HEK293T (cell line): ENCODE measurements at regions not wholly inside any gene's neighbourhood (a gene's known extent, or its start where the extent isn't known, plus 50 kb on each side); places are given as distances from the start of the nearest gene placed in this dataset.

Experiments
- CTCF ChIA-PET: fragments of 350-600 bp; formaldehyde crosslinking; extraction: SDS; loops from one replicate; lab custom pipeline; 2021; ENCODE audit warnings: antibody characterized with exemption, inconsistent platforms; lab: Yijun Ruan, JAX
- POLR2A ChIA-PET: fragments of 350-600 bp; formaldehyde crosslinking; extraction: SDS; loops from one replicate; lab custom pipeline; 2020; ENCODE audit warnings: antibody characterized with exemption, inconsistent platforms; lab: Yijun Ruan, JAX
- DNase-seq: peaks from one replicate; pipeline ENCODE4 v3.0.0; 2012; ENCODE audit warnings: mixed read lengths; ENCODE audit errors: extremely low spot score
- ARNT ChIP-seq: fragments of 450-650 bp; IDR thresholded peaks from 2 replicates; pipeline ENCODE4 v1.6.1; 2017; ENCODE audit warnings: mild to moderate bottlenecking
- BHLHE40 ChIP-seq: fragments of 450-650 bp; IDR thresholded peaks from 2 replicates; pipeline ENCODE4 v1.6.1; 2016; ENCODE audit warnings: mild to moderate bottlenecking, moderate library complexity, borderline replicate concordance
- CTBP1 ChIP-seq: fragments of 450-650 bp; IDR thresholded peaks from 2 replicates; pipeline ENCODE4 v1.6.1; 2016; ENCODE audit warnings: borderline replicate concordance
- ELF4 ChIP-seq: fragments of 450-650 bp; IDR thresholded peaks from 2 replicates; pipeline ENCODE4 v1.6.1; 2017; ENCODE audit warnings: antibody characterized with exemption
- FOXA1 ChIP-seq: fragments of 450-650 bp; IDR thresholded peaks from 2 replicates; pipeline ENCODE4 v1.6.1; 2016; ENCODE audit warnings: mild to moderate bottlenecking
- FOXK2 ChIP-seq: fragments of 450-650 bp; IDR thresholded peaks from 2 replicates; pipeline ENCODE4 v1.6.1; 2016; ENCODE audit warnings: mild to moderate bottlenecking
- FOXM1 ChIP-seq: fragments of 450-650 bp; IDR thresholded peaks from 2 replicates; pipeline ENCODE4 v1.6.1; 2017; ENCODE audit warnings: mild to moderate bottlenecking, borderline replicate concordance
- HDGF ChIP-seq: fragments of 450-650 bp; IDR thresholded peaks from 2 replicates; pipeline ENCODE4 v1.6.1; 2017; ENCODE audit warnings: antibody characterized with exemption, borderline replicate concordance
- L3MBTL2 ChIP-seq: fragments of 450-650 bp; conservative IDR thresholded peaks from 2 replicates; pipeline ENCODE4 v1.6.1; 2016; ENCODE audit warnings: mild to moderate bottlenecking
- LEF1 ChIP-seq: fragments of 450-650 bp; IDR thresholded peaks from 2 replicates; pipeline ENCODE4 v1.6.1; 2017; ENCODE audit warnings: mild to moderate bottlenecking, borderline replicate concordance
- NFRKB ChIP-seq: fragments of 450-650 bp; IDR thresholded peaks from 2 replicates; pipeline ENCODE4 v1.6.1; 2016; ENCODE audit warnings: mild to moderate bottlenecking, moderate library complexity
- SP1 ChIP-seq: fragments of 450-650 bp; IDR thresholded peaks from 2 replicates; pipeline ENCODE4 v1.6.1; 2017
- SUZ12 ChIP-seq: fragments of 450-650 bp; IDR thresholded peaks from 2 replicates; pipeline ENCODE4 v1.6.1; 2016; ENCODE audit warnings: mild to moderate bottlenecking
- TARDBP ChIP-seq: fragments of 450-650 bp; IDR thresholded peaks from 2 replicates; pipeline ENCODE4 v1.6.1; 2016
- ZNF384 ChIP-seq: fragments of 450-650 bp; IDR thresholded peaks from 2 replicates; pipeline ENCODE4 v1.6.1; 2016
- TF ChIP-seq, protein P1 (sequence below): fragments of 450-650 bp; IDR thresholded peaks from 2 replicates; pipeline ENCODE4 v1.6.1; 2016

DNA sequence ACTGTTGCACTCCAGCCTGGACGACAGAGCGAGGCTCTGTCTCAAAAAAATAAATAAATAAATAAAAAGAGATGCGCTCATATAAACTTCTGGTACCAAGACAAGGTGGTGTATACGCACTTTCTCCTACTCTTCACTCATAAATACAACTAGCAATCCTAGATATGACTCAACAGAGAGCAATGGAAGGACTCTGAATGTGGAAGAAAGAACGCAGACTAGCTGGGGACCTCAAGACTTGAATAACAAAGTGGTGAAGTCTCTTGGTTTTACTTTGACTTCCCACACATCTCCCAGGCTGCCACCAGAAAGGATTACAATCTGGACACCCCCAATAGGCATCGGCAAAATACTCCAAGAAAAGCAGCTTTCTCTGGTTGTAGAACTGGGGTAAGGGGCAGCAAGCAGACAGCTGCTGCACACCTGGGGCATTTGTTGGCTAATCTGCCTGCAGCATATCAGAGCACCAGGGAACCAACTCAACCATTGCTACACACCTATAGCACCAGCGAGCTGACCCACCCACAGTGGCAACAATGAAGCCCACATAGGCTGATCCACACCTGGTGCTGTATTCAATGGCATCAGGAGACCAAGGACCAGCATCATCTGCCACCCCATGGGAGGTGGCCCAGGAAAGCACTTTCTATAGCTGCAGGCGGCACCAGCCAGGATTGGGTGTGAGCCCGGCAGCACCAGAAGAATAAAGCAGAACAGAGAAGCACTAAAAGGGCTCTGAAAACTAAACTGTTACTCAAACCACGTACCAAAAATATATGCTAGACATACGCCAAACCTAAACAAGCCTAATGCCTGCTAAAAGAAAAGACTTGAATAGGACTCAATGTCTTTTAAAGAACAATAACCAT, 1231.7 kb upstream of the TMEM132C start:
- ChIA-PET POLR2A (no interaction called here), CTCF (no interaction called here)
- no peak for TF ChIP-seq HDGF
- TF ChIP-seq L3MBTL2 = no peak
- no peak for TF ChIP-seq ELF4
- no peak for TF ChIP-seq FOXA1
- no peak for TF ChIP-seq BHLHE40
- no peak for TF ChIP-seq FOXK2
- TF ChIP-seq ARNT = no peak
- no peak for TF ChIP-seq SUZ12
- no peak for TF ChIP-seq ZNF384
- TF ChIP-seq TARDBP = no peak
- TF ChIP-seq FOXM1 = no peak
- no peak for TF ChIP-seq NFRKB
- no peak for TF ChIP-seq CTBP1
- TF ChIP-seq, protein P1, sequence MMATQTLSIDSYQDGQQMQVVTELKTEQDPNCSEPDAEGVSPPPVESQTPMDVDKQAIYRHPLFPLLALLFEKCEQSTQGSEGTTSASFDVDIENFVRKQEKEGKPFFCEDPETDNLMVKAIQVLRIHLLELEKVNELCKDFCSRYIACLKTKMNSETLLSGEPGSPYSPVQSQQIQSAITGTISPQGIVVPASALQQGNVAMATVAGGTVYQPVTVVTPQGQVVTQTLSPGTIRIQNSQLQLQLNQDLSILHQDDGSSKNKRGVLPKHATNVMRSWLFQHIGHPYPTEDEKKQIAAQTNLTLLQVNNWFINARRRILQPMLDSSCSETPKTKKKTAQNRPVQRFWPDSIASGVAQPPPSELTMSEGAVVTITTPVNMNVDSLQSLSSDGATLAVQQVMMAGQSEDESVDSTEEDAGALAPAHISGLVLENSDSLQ = no peak
- TF ChIP-seq SP1 = no peak
- TF ChIP-seq LEF1 = no peak
- DNase-seq = no peak

DNA sequence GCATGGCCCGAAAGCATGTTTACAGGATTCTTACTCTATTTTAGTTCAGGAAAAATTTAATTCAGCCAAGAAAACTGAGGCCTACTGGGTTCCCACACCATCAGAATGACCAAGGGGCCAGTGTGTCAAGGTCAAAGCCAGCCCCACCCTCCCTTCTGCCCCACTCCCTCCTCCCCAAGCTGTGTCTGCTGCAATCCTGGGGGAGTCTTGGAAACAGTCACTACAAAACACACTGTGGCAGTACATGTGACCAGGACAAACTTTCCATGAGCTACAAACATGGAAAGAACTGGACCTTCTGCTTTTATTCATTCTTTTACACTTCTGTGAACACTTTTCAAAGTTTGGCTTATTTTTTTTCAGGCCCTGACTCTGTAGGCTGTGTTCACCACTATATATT, 1228.8 kb upstream of the TMEM132C start:
- ChIA-PET CTCF (no interaction called here), POLR2A (no interaction called here)
- TF ChIP-seq FOXA1 = no peak
- no peak for TF ChIP-seq NFRKB
- TF ChIP-seq ZNF384 = no peak
- no peak for TF ChIP-seq ELF4
- no peak for TF ChIP-seq FOXM1
- no peak for TF ChIP-seq HDGF
- TF ChIP-seq CTBP1 = no peak
- TF ChIP-seq FOXK2 = no peak
- TF ChIP-seq TARDBP = no peak
- no peak for TF ChIP-seq ARNT
- no peak for TF ChIP-seq SUZ12
- TF ChIP-seq BHLHE40 = no peak
- TF ChIP-seq, protein P1 = no peak
- TF ChIP-seq SP1 = no peak
- TF ChIP-seq L3MBTL2 = no peak
- TF ChIP-seq LEF1 = no peak
- DNase-seq = no peak

DNA sequence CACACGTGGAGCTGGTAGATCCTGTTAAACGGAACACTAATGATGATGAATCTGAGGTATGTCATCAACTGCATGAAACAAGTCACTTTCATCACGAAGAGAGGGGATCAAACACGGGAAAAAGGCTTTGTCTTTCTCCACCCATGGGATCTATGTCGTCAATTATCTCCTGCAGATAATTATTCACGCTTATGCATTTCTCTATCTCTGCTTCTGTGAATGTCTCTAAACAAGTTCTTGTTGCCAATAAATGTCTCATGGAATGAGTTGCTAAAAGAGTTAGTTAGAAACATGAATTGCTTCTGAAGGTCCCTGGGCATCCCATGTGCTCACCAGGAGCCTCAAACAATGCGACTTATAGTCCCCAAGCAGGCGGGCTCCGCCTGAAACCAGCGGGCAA, 1228.2 kb upstream of the TMEM132C start:
- CTCF ChIA-PET = no interaction called here
- TF ChIP-seq BHLHE40 (no peak), SUZ12 (no peak), FOXM1 (no peak), FOXK2 (no peak), ELF4 (no peak), NFRKB (no peak), HDGF (no peak), SP1 (no peak), ARNT (no peak), LEF1 (no peak), ZNF384 (no peak), TARDBP (no peak), FOXA1 (no peak), CTBP1 (no peak), L3MBTL2 (no peak)
- TF ChIP-seq, protein P1 = no peak
- POLR2A ChIA-PET = no interaction called here
- no peak for DNase-seq

DNA sequence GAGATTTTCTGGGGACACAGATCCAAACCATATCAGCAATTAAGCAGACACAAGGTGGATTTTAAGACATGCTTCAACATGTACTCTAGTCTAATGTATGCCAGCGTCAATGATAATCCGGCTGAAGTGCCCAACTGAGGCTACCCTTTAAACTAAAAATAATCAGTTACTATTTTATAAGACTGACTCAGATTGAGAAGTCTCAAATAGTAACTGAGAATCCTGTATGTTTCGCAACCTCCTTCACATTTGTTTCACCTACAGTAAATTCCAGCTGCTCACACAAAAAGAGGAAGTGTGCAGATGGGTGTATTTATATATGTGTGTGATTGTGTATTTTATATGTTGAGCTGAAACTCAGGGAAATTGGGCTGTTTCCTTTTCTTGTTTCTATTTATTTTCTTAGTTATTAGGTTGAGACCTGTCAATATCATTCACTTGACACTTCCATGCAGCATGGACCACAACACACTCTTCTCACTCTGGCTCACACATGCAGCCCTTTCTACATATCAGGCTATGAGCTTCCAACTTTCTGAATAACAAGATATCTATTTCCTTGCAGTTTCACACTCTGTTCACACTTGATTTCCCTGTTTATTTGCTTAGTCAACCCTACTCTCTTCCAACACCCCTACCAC, 1224.9 kb upstream of the TMEM132C start:
- POLR2A ChIA-PET = no interaction called here
- TF ChIP-seq SUZ12 (no peak), HDGF (no peak), TARDBP (no peak), L3MBTL2 (no peak), FOXM1 (no peak), ZNF384 (no peak), ARNT (no peak), FOXK2 (no peak), ELF4 (no peak), NFRKB (no peak), BHLHE40 (no peak), SP1 (no peak), FOXA1 (no peak), LEF1 (no peak)
- TF ChIP-seq, protein P1 = no peak
- DNase-seq = no peak
- CTCF ChIA-PET = no interaction called here

DNA sequence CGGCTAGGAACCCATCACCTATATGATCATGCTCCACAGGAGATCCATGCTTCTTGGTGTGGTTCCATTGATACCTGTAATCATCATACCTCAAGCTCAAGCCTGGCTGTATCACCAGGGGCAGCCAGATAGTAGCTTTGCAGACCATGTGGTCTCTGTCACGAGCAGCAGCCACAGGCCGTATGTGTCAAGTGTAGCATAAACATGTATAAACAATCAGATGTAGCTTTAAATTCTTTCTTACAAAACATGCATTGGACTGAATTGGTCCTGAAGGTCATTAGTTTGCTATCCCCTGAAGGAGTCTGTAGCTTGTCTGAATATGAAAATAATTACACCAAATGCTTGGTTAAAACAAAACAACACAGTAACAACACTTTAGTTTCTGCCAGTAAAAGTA, 1223.2 kb upstream of the TMEM132C start:
- POLR2A ChIA-PET = no interaction called here
- CTCF ChIA-PET = no interaction called here

More for the DNA sequence above, 1223.2 kb upstream of the TMEM132C start:
- DNase-seq = no peak
- TF ChIP-seq L3MBTL2 = no peak
- no peak for TF ChIP-seq FOXK2
